Prostate gland (tissue), 2 donors: ENCODE measurements at regions not wholly inside any gene's neighbourhood (a gene's known extent, or its start where the extent isn't known, plus 50 kb on each side); places are given as distances from the start of the nearest gene placed in this dataset.

Source experiments
- DNase-seq: peaks from one replicate; pipeline ENCODE4 v3.0.0-alpha.2; 2019; ENCODE audit warnings: low spot score
- H3K27ac ChIP-seq, 2 donors: fragments of 200-600 bp; sonication (generic); 2 replicates each; pipeline ENCODE4 v1.5.1; 2017 to 2019
- H3K27me3 ChIP-seq: fragments of 200-600 bp; sonication (generic); replicated peaks from 2 replicates; pipeline ENCODE4 v1.5.1; 2019; ENCODE audit not compliant: insufficient read depth
- H3K36me3 ChIP-seq, 2 donors: fragments of 200-600 bp; sonication (generic); 1 replicate in 1 of 2; 2 replicates in 1 of 2; pipeline versions ENCODE4 v1.5.1 to v1.8.1; 2017 to 2019
- H3K4me1 ChIP-seq: fragments of 200-600 bp; sonication (generic); replicated peaks from 2 replicates; pipeline ENCODE4 v1.5.1; 2019
- H3K4me3 ChIP-seq, 2 donors: fragments of 200-600 bp; sonication (generic); 2 replicates each; pipeline ENCODE4 v1.5.1; 2017 to 2019
- H3K9me3 ChIP-seq: fragments of 200-600 bp; sonication (generic); 2 replicates; pipeline ENCODE4 v1.5.1; 2017
- POLR2A ChIP-seq: fragments of 450-650 bp; IDR thresholded peaks from one replicate; pipeline ENCODE4 v1.6.1; 2016; ENCODE audit warnings: antibody characterized with exemption, mild to moderate bottlenecking
- POLR2AphosphoS5 ChIP-seq: sonication (generic); formaldehyde crosslinking; IDR thresholded peaks from one replicate; pipeline ENCODE4 v1.6.1; 2017; ENCODE audit warnings: antibody characterized with exemption
- WGBS: methylation state at CpG from one replicate; pipeline ENCODE4 v1.1.5; 2018; 5-methylcytosine and 5-hydroxymethylcytosine counted together
- intact Hi-C: fragments of 100-400 bp; cut with DNase I; formaldehyde crosslinking; loops from one replicate; pipeline ENCODE4 v1.14.2; 2022
- TF ChIP-seq, protein P1 (sequence below), 4 experiments: fragments of 200-600 bp in 2 of 4; fragments of 450-650 bp in 2 of 4; sonication (generic) in 2 of 4; IDR thresholded peaks; 1 replicate in 3 of 4; 2 replicates in 1 of 4; pipeline ENCODE4 v1.5.1; 2016 to 2019; ENCODE audit warnings: antibody characterized with exemption in 4 of 4, mild to moderate bottlenecking in 2 of 4, moderate library complexity in 2 of 4

DNA sequence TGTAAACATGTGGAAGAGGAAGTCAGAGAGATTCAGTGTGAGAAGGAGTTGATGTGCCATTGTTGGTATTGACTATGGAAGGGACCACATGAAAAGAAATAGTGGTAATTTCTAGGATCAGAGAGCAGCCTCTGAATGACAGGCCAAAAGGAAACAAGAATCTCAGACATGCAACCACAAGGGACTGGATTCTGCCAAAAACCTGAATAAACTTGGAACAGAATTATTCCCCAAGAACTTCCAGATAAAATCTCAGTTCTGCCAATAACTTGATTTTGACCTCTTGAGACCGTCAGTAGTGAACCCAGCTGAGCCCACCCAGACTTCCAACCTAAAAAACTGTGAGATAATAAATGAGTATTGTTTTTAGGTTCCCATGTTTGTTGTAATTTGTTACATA lies 653.6 kb upstream of the NR3C2 start:
- H3K36me3 ChIP-seq: no peaks in the 10 kb centered on the region
- H3K4me1 ChIP-seq: no peaks in the 10 kb centered on the region
- H3K9me3 ChIP-seq: no peaks in the 10 kb centered on the region
- no peak for DNase-seq
- no peak for TF ChIP-seq POLR2A
- no peak for TF ChIP-seq POLR2AphosphoS5
- TF ChIP-seq, protein P1, sequence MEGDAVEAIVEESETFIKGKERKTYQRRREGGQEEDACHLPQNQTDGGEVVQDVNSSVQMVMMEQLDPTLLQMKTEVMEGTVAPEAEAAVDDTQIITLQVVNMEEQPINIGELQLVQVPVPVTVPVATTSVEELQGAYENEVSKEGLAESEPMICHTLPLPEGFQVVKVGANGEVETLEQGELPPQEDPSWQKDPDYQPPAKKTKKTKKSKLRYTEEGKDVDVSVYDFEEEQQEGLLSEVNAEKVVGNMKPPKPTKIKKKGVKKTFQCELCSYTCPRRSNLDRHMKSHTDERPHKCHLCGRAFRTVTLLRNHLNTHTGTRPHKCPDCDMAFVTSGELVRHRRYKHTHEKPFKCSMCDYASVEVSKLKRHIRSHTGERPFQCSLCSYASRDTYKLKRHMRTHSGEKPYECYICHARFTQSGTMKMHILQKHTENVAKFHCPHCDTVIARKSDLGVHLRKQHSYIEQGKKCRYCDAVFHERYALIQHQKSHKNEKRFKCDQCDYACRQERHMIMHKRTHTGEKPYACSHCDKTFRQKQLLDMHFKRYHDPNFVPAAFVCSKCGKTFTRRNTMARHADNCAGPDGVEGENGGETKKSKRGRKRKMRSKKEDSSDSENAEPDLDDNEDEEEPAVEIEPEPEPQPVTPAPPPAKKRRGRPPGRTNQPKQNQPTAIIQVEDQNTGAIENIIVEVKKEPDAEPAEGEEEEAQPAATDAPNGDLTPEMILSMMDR (IDR thresholded peaks at IDR 0.05): no peak
- no peak overlapping the region for H3K27ac ChIP-seq
- no peak overlapping the region for H3K4me3 ChIP-seq
- H3K27me3 ChIP-seq: no peaks in the 10 kb centered on the region
- 29% methylated on average over 1 of the region's 1 CpG for WGBS
- intact Hi-C loops: no loop called here

GRCh38 chr4:149095001-149095400 lies 652.8 kb upstream of the NR3C2 start:
- intact Hi-C loops: no loop called here

DNA sequence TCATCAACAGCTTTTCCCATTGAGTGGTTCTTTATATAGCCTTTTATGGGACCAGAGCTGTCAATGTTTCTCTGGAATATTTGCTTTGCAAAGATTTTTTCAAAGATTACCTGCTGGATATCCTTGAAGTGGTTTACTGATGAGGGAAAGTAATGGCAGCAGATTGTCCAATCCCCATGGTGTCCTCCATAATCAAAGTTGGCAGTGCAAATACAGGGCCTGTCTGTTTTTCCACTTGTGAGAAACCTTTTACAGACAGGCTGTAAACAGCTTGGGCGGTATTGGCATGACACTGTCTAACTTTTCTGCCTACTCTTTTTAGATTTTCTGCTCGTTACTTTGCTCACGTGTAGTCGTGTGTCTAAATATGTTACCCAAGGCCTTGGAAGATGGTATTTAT lies 641.9 kb upstream of the NR3C2 start:
- H3K9me3 ChIP-seq: no peaks in the 10 kb centered on the region
- intact Hi-C loops: no loop called here
- H3K36me3 ChIP-seq: no peaks in the 10 kb centered on the region
- H3K4me3 ChIP-seq: no peak overlapping the region
- no peaks in the 10 kb centered on the region for H3K27me3 ChIP-seq
- WGBS: 52% methylated on average over 4 of the region's 4 CpGs
- DNase-seq: no peak
- TF ChIP-seq, protein P1 (IDR thresholded peaks at IDR 0.05): no peak
- TF ChIP-seq POLR2A (no peak), POLR2AphosphoS5 (no peak)
- H3K27ac ChIP-seq: no peak overlapping the region
- no peaks in the 10 kb centered on the region for H3K4me1 ChIP-seq

More at GRCh38 chr4:149095001-149095400, 652.8 kb upstream of the NR3C2 start:
- no peaks in the 10 kb centered on the region for H3K9me3 ChIP-seq
- no peaks in the 10 kb centered on the region for H3K27me3 ChIP-seq
- DNase-seq: no peak
- H3K4me3 ChIP-seq: no peak overlapping the region
- no peak for TF ChIP-seq POLR2A
- no peak for TF ChIP-seq POLR2AphosphoS5
- TF ChIP-seq, protein P1 (IDR thresholded peaks at IDR 0.05): no peak
- H3K4me1 ChIP-seq: no peaks in the 10 kb centered on the region
- H3K36me3 ChIP-seq: no peaks in the 10 kb centered on the region
- no peak overlapping the region for H3K27ac ChIP-seq

DNA sequence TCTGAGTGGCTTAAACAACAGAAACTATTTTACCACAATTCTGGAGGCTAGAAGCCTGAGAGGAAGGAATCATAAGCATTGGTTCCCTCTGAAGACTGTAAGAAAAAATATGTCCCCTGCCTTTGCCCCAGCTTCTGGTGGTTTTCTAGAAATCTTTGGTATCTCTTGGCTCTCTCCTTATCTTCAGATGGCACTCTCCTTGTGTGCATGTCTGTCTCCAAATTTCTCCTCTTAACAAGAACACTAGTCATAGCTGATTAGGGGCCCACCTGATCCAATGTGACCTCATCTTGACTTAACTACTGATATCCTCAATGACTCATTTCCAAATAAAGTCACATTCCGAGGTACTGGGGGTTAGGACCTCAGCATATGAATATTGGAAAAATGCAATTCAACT lies 635.0 kb upstream of the NR3C2 start:
- 83% methylated on average over 1 of the region's 1 CpG for WGBS
- H3K9me3 ChIP-seq: no peaks in the 10 kb centered on the region

DNA sequence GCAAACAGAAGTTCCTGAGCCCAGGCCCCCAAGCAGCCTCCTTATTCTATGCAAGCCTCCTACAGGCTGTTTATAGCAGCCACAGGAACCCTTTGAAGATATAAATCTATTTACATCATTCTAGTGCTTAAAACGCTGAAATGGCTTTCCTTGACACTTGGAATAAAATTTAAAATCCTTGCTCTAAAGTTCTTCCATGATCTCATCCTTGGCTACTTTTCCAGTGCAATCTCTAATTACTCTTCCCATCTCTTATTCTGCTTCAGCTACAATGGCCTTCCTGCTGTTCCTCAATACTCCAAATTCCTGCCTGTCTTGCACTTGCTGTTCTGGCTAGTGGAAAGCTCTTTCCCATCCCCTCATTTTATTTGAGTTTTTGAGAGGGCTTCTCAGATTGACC lies 634.2 kb upstream of the NR3C2 start:
- 5% methylated on average over 1 of the region's 1 CpG for WGBS

More for the DNA sequence above, 635.0 kb upstream of the NR3C2 start:
- H3K27ac ChIP-seq: no peak overlapping the region
- H3K27me3 ChIP-seq: no peaks in the 10 kb centered on the region
- DNase-seq: no peak
- no peaks in the 10 kb centered on the region for H3K4me1 ChIP-seq
- intact Hi-C loops: no loop called here
- no peaks in the 10 kb centered on the region for H3K36me3 ChIP-seq
- no peak overlapping the region for H3K4me3 ChIP-seq
- no peak for TF ChIP-seq POLR2A
- TF ChIP-seq POLR2AphosphoS5: no peak
- TF ChIP-seq, protein P1 (IDR thresholded peaks at IDR 0.05): no peak

More for the DNA sequence above, 634.2 kb upstream of the NR3C2 start:
- DNase-seq: no peak
- Histone ChIP-seq H3K27me3 (no peaks in the 10 kb centered on the region), H3K9me3 (no peaks in the 10 kb centered on the region), H3K27ac (no peak overlapping the region), H3K36me3 (no peaks in the 10 kb centered on the region), H3K4me3 (no peak overlapping the region), H3K4me1 (no peaks in the 10 kb centered on the region)
- no peak for TF ChIP-seq POLR2AphosphoS5
- TF ChIP-seq, protein P1 (IDR thresholded peaks at IDR 0.05): no peak
- no peak for TF ChIP-seq POLR2A
- intact Hi-C loops: no loop called here
